H1 (cell line): ENCODE measurements at regions not wholly inside any gene's neighbourhood (a gene's known extent, or its start where the extent isn't known, plus 50 kb on each side); places are given as distances from the start of the nearest gene placed in this dataset.

Experiments
- CTCF ChIA-PET: fragments of 300-600 bp; sonication (Branson Sonifier 250); formaldehyde crosslinking; loops from one replicate; lab custom pipeline; 2021; ENCODE audit not compliant: partially characterized antibody; lab: Charles Lee
- POLR2A ChIA-PET: fragments of 300-600 bp; sonication (Branson Sonifier 250); formaldehyde crosslinking; loops from one replicate; lab custom pipeline; 2021; ENCODE audit warnings: inconsistent platforms; ENCODE audit not compliant: partially characterized antibody; lab: Charles Lee
- DNase-seq, 2 experiments: peaks; one replicate each; pipeline versions ENCODE4 v3.0.0 to v3.0.0-alpha.2; 2010 to 2022; ENCODE audit warnings: low spot score in 2 of 2, low read depth in 1 of 2, mixed read lengths in 1 of 2
- FAIRE-seq: peaks from 2 replicates; lab custom pipeline; 2011; peaks lifted over from hg19 to GRCh38; lab: Jason Lieb, UNC
- H2AFZ ChIP-seq: 2 replicates; pipeline ENCODE4 v1.8.1; 2012; ENCODE audit warnings: low read length, inconsistent platforms
- H2AK5ac ChIP-seq: 2 replicates; pipeline ENCODE4 v1.6.1; 2013; ENCODE audit warnings: low read depth, low read length
- H2BK120ac ChIP-seq: replicated peaks from 2 replicates; pipeline ENCODE3; 2013; ENCODE audit warnings: low read depth, low read length, inconsistent platforms
- H2BK12ac ChIP-seq: 2 replicates; pipeline ENCODE4 v1.6.1; 2013; ENCODE audit warnings: low read depth, low read length
- H2BK15ac ChIP-seq: 2 replicates; pipeline ENCODE4 v1.6.1; 2013; ENCODE audit warnings: low read length
- H2BK20ac ChIP-seq: 2 replicates; pipeline ENCODE4 v1.6.1; 2013; ENCODE audit warnings: low read length
- H2BK5ac ChIP-seq: 2 replicates; pipeline ENCODE4 v1.6.1; 2013; ENCODE audit warnings: low read depth, low read length
- H3K14ac ChIP-seq: 2 replicates; pipeline ENCODE4 v1.6.1; 2013; ENCODE audit warnings: inconsistent platforms; ENCODE audit not compliant: insufficient read length
- H3K18ac ChIP-seq: 2 replicates; pipeline ENCODE4 v1.6.1; 2013; ENCODE audit warnings: low read length; ENCODE audit errors: extremely low read depth
- H3K23ac ChIP-seq: 2 replicates; pipeline ENCODE4 v1.6.1; 2013; ENCODE audit warnings: inconsistent platforms; ENCODE audit not compliant: insufficient read length
- H3K23me2 ChIP-seq: 2 replicates; pipeline ENCODE4 v1.6.1; 2013; ENCODE audit warnings: low read depth, low read length
- H3K27ac ChIP-seq: 2 replicates; pipeline ENCODE4 v1.6.1; 2011; ENCODE audit warnings: low read depth, low read length, inconsistent platforms
- H3K27me3 ChIP-seq, 4 experiments: replicated peaks in 1 of 4; 1 replicate in 1 of 4; 2 replicates in 3 of 4; pipeline versions ENCODE4 v1.6.1 to v1.8.1; 2011 to 2013; ENCODE audit warnings: low read length in 3 of 4, mild to moderate bottlenecking in 3 of 4, inconsistent platforms in 2 of 4, mixed read lengths in 2 of 4, moderate library complexity in 1 of 4; ENCODE audit not compliant: control insufficient read depth in 3 of 4, insufficient read depth in 3 of 4; ENCODE audit errors: extremely low read depth in 1 of 4
- H3K36me3 ChIP-seq, 4 experiments: 2 replicates each; pipeline versions ENCODE4 v1.6.1 to v1.8.1; 2011 to 2013; ENCODE audit warnings: mild to moderate bottlenecking in 4 of 4, low read length in 3 of 4, moderate library complexity in 2 of 4, control low read depth in 1 of 4, inconsistent platforms in 1 of 4; ENCODE audit not compliant: insufficient read depth in 4 of 4, control insufficient read depth in 2 of 4
- H3K4ac ChIP-seq: replicated peaks from 2 replicates; pipeline ENCODE3; 2013; ENCODE audit warnings: low read length, low read depth, mixed read lengths, inconsistent platforms; ENCODE audit not compliant: insufficient read length
- H3K4me1 ChIP-seq, 4 experiments: replicated peaks in 1 of 4; 1 replicate in 1 of 4; 2 replicates in 3 of 4; pipeline versions ENCODE4 v1.6.1 to v1.8.1; 2011 to 2013; ENCODE audit warnings: low read length in 3 of 4, inconsistent platforms in 2 of 4, mixed read lengths in 1 of 4; ENCODE audit not compliant: insufficient read depth in 4 of 4, control insufficient read depth in 3 of 4
- H3K4me2 ChIP-seq, 2 experiments: 2 replicates each; pipeline versions ENCODE4 v1.6.1 to v1.8.1; 2011 to 2013; ENCODE audit warnings: low read depth in 2 of 2, low read length in 2 of 2, control low read depth in 1 of 2, inconsistent platforms in 1 of 2, mild to moderate bottlenecking in 1 of 2; ENCODE audit not compliant: insufficient read depth in 1 of 2
- H3K4me3 ChIP-seq, 4 experiments: fragments of 200-600, 300-600 bp in 1 of 4; sonication (generic), shearing (Covaris generic), sonication (Bioruptor Twin) in 1 of 4; 2 replicates each; pipeline versions ENCODE4 v1.5.1 to v1.8.1; 2011 to 2016; ENCODE audit warnings: low read length in 4 of 4, low read depth in 3 of 4, control low read depth in 2 of 4, inconsistent platforms in 2 of 4, mild to moderate bottlenecking in 2 of 4, mixed read lengths in 1 of 4, moderate library complexity in 1 of 4; ENCODE audit not compliant: insufficient read depth in 2 of 4; ENCODE audit errors: extremely low read depth in 1 of 4
- H3K56ac ChIP-seq: replicated peaks from 2 replicates; pipeline ENCODE3; 2013; ENCODE audit warnings: low read depth, mild to moderate bottlenecking, mixed read lengths, low read length, inconsistent platforms; ENCODE audit not compliant: insufficient read length
- H3K79me1 ChIP-seq: 2 replicates; pipeline ENCODE4 v1.6.1; 2013; ENCODE audit warnings: low read depth, low read length, control low read depth
- H3K79me2 ChIP-seq, 2 experiments: 2 replicates each; pipeline versions ENCODE4 v1.6.1 to v1.8.1; 2012 to 2013; ENCODE audit warnings: low read length in 2 of 2, mild to moderate bottlenecking in 2 of 2, inconsistent platforms in 1 of 2; ENCODE audit not compliant: insufficient read depth in 2 of 2, control insufficient read depth in 1 of 2
- H3K9ac ChIP-seq, 4 experiments: replicated peaks in 1 of 4; 1 replicate in 1 of 4; 2 replicates in 3 of 4; pipeline versions ENCODE4 v1.6.1 to v1.8.1; 2011 to 2013; ENCODE audit warnings: low read depth in 3 of 4, low read length in 3 of 4, control low read depth in 2 of 4, mild to moderate bottlenecking in 2 of 4, moderate library complexity in 2 of 4, inconsistent platforms in 1 of 4; ENCODE audit errors: extremely low read depth in 1 of 4
- H3K9me3 ChIP-seq, 2 experiments: 2 replicates each; pipeline versions ENCODE4 v1.6.1 to v1.8.1; 2012 to 2013; ENCODE audit warnings: mild to moderate bottlenecking in 2 of 2, moderate library complexity in 2 of 2, control low read depth in 1 of 2, inconsistent platforms in 1 of 2, low read depth in 1 of 2, low read length in 1 of 2, mixed read lengths in 1 of 2; ENCODE audit not compliant: insufficient read depth in 2 of 2
- H4K20me1 ChIP-seq, 2 experiments: replicated peaks in 1 of 2; 2 replicates each; pipeline versions ENCODE3 to v1.8.1; 2011 to 2013; ENCODE audit warnings: inconsistent platforms in 2 of 2, low read length in 2 of 2, mild to moderate bottlenecking in 1 of 2; ENCODE audit not compliant: insufficient read depth in 2 of 2, control insufficient read depth in 1 of 2
- H4K5ac ChIP-seq: 2 replicates; pipeline ENCODE4 v1.6.1; 2013; ENCODE audit warnings: low read length, low read depth, mixed read lengths, inconsistent platforms; ENCODE audit not compliant: insufficient read length
- H4K8ac ChIP-seq: 2 replicates; pipeline ENCODE4 v1.8.0; 2013; ENCODE audit warnings: mild to moderate bottlenecking, moderate library complexity, low read length, inconsistent platforms; ENCODE audit not compliant: insufficient read depth; ENCODE audit errors: extremely low read depth
- H4K91ac ChIP-seq: replicated peaks from 2 replicates; pipeline ENCODE3; 2013; ENCODE audit warnings: low read length, mixed read lengths, inconsistent platforms; ENCODE audit not compliant: insufficient read length
- BRCA1 ChIP-seq: IDR thresholded peaks from 2 replicates; pipeline ENCODE4 v1.6.1; 2012; ENCODE audit warnings: low read depth, low read length, improper control_type of control experiment
- CBX8 ChIP-seq: fragments of 300-800, 300-1000 bp; sonication (generic); IDR thresholded peaks from 2 replicates; pipeline ENCODE4 v1.7.1; 2016; ENCODE audit warnings: low read depth, low read length, borderline replicate concordance
- CHD1 ChIP-seq: IDR thresholded peaks from 2 replicates; pipeline ENCODE4 v1.6.1; 2012; ENCODE audit warnings: low read depth, low read length, improper control_type of control experiment
- JUN ChIP-seq: IDR thresholded peaks from 2 replicates; pipeline ENCODE4 v1.6.1; 2011; ENCODE audit warnings: low read depth, mild to moderate bottlenecking, improper control_type of control experiment, low read length
- KDM4A ChIP-seq: IDR thresholded peaks from one replicate; pipeline ENCODE4 v1.7.1; 2012; ENCODE audit warnings: low read depth, mild to moderate bottlenecking, moderate library complexity, low read length, inconsistent platforms; ENCODE audit not compliant: severe bottlenecking
- RNF2 ChIP-seq: fragments of 200-900, 300-1000 bp; sonication (generic); IDR thresholded peaks from 2 replicates; pipeline ENCODE4 v1.7.1; 2016; ENCODE audit warnings: borderline replicate concordance, low read depth, mild to moderate bottlenecking, antibody characterized with exemption, low read length; ENCODE audit not compliant: poor library complexity, severe bottlenecking; ENCODE audit errors: missing control alignments
- SP4 ChIP-seq: IDR thresholded peaks from 2 replicates; pipeline ENCODE4 v1.6.1; 2012; ENCODE audit warnings: low read length, inconsistent platforms
- SUZ12 ChIP-seq: fragments of 200-600 bp; sonication (generic); IDR thresholded peaks from 2 replicates; pipeline ENCODE4 v1.6.1; 2012; ENCODE audit warnings: mild to moderate bottlenecking, inconsistent platforms, low read length, moderate library complexity, mixed read lengths
- TBP ChIP-seq: IDR thresholded peaks from 2 replicates; pipeline ENCODE4 v1.6.1; 2011; ENCODE audit warnings: low read depth, low read length, improper control_type of control experiment
- TEAD4 ChIP-seq: IDR thresholded peaks from 2 replicates; pipeline ENCODE4 v1.6.1; 2012; ENCODE audit warnings: low read depth, low read length, inconsistent platforms, mixed read lengths
- WGBS, 2 experiments: shearing (Covaris generic) in 1 of 2; methylation state at CpG; one replicate each; pipeline versions ENCODE4 v1.1.6 to v1.1.7; 2013 to 2015; ENCODE audit warnings: low lambda C conversion rate in 2 of 2, mixed read lengths in 2 of 2, inconsistent platforms in 1 of 2, low coverage in 1 of 2, missing lambda C conversion rate in 1 of 2; ENCODE audit not compliant: insufficient replicate concordance in 2 of 2, insufficient coverage in 1 of 2, insufficient read length in 1 of 2; ENCODE audit errors: extremely low coverage in 1 of 2, missing lambda C conversion rate in 1 of 2; 5-methylcytosine and 5-hydroxymethylcytosine counted together
- TF ChIP-seq, protein P1 (sequence below): IDR thresholded peaks from 2 replicates; pipeline ENCODE4 v1.6.1; 2011; ENCODE audit warnings: low read length, improper control_type of control experiment

DNA sequence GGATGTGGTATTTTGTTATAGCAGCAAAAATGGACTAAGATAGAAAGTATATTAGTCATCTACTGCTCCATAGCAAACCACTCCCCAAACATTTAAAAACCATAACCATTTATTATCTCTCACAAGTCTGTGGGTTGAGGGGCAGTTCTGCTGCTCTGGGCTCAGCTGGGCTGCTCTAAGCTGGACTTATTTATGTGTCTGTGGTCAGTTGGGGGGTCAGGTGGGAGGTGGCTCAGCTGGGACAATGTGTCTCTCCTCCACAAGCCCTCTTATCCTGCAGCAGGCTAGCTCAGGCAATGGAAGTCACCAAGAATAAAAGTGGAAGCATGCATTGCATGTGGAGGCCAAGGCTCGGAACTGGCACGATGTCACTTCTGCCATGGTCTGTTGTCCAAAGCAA is 226.1 kb upstream of the N4BP1 start:
- no peak overlapping the region for H4K5ac ChIP-seq
- CTCF ChIA-PET, result interaction anchor here (0.6 to 1.5 kb wide), 4 partner anchors 10 to 496 kb away, joined by 3 to 5 read pairs (median 4); no protein-coding TSS in a partner anchor
- FAIRE-seq, result no peak
- H4K20me1 ChIP-seq, result no peaks in the 10 kb centered on the region
- no peak overlapping the region for H3K9ac ChIP-seq
- no peaks in the 10 kb centered on the region for H3K9me3 ChIP-seq
- no peaks in the 10 kb centered on the region for H3K27me3 ChIP-seq
- no peak for DNase-seq
- no peak overlapping the region for H3K4me3 ChIP-seq
- no peak overlapping the region for H4K8ac ChIP-seq
- H3K79me2 ChIP-seq, result no peaks in the 10 kb centered on the region
- H3K14ac ChIP-seq, result no peak overlapping the region
- H3K23me2 ChIP-seq, result no peaks in the 10 kb centered on the region
- H3K56ac ChIP-seq, result no peak overlapping the region
- H3K36me3 ChIP-seq, result no peaks in the 10 kb centered on the region
- H3K79me1 ChIP-seq, result no peaks in the 10 kb centered on the region
- no peaks in the 10 kb centered on the region for H3K4me1 ChIP-seq
- POLR2A ChIA-PET, result no interaction called here
- no peak overlapping the region for H3K18ac ChIP-seq
- 94% methylated on average over 2 of the region's 2 CpGs; no CpG with 5 or more reads in 1 of the 2 experiments for WGBS, 2 experiments
- H4K91ac ChIP-seq, result no peak overlapping the region
- no peak overlapping the region for H2BK20ac ChIP-seq
- no peak overlapping the region for H2BK15ac ChIP-seq
- no peak overlapping the region for H2AFZ ChIP-seq
- no peak overlapping the region for H2AK5ac ChIP-seq
- no peak overlapping the region for H2BK5ac ChIP-seq
- no peak overlapping the region for H3K27ac ChIP-seq
- H2BK12ac ChIP-seq, result no peak overlapping the region
- H3K23ac ChIP-seq, result no peak overlapping the region
- H3K4ac ChIP-seq, result no peak overlapping the region
- no peak overlapping the region for H2BK120ac ChIP-seq
- H3K4me2 ChIP-seq, result no peak overlapping the region
- no peak for TF ChIP-seq SUZ12
- TF ChIP-seq, protein P1, sequence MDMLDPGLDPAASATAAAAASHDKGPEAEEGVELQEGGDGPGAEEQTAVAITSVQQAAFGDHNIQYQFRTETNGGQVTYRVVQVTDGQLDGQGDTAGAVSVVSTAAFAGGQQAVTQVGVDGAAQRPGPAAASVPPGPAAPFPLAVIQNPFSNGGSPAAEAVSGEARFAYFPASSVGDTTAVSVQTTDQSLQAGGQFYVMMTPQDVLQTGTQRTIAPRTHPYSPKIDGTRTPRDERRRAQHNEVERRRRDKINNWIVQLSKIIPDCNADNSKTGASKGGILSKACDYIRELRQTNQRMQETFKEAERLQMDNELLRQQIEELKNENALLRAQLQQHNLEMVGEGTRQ, result no peak
- no peak for TF ChIP-seq JUN
- no peak for TF ChIP-seq BRCA1
- no peak for TF ChIP-seq TBP
- no peak for TF ChIP-seq RNF2
- no peak for TF ChIP-seq SP4
- TF ChIP-seq TEAD4, result no peak
- no peak for TF ChIP-seq CHD1
- TF ChIP-seq CBX8, result no peak
- no peak for TF ChIP-seq KDM4A
